GM23338 (cell line): ENCODE measurements at regions not wholly inside any gene's neighbourhood (a gene's known extent, or its start where the extent isn't known, plus 50 kb on each side); places are given as distances from the start of the nearest gene placed in this dataset.

ENCODE experiments used
- CREB1 ChIP-seq: fragments of 250-450 bp; sonication (Bioruptor Pico); IDR thresholded peaks from 2 replicates; pipeline ENCODE4 v1.5.0; 2020; ENCODE audit warnings: low read depth, mild to moderate bottlenecking, moderate library complexity
- EZH2 ChIP-seq: fragments of 200-600 bp; sonication (generic); IDR thresholded peaks from one replicate; pipeline ENCODE4 v1.8.0; 2017; ENCODE audit warnings: antibody characterized with exemption, mild to moderate bottlenecking, low read depth; ENCODE audit not compliant: unreplicated experiment
- EZH2phosphoT487 ChIP-seq: fragments of 200-600 bp; sonication (generic); IDR thresholded peaks from one replicate; pipeline ENCODE4 v1.8.1; 2018; ENCODE audit warnings: antibody characterized with exemption; ENCODE audit not compliant: unreplicated experiment
- JUNB ChIP-seq: IDR thresholded peaks from one replicate; pipeline ENCODE4 v1.6.1; 2016; ENCODE audit warnings: antibody characterized with exemption; ENCODE audit not compliant: unreplicated experiment
- NANOG ChIP-seq: IDR thresholded peaks from 2 replicates; pipeline ENCODE4 v1.6.1; 2016; ENCODE audit warnings: antibody characterized with exemption, borderline replicate concordance
- POLR2AphosphoS5 ChIP-seq: IDR thresholded peaks from 2 replicates; pipeline ENCODE4 v1.6.1; 2016; ENCODE audit warnings: antibody characterized with exemption, low read depth
- STAT1 ChIP-seq: IDR thresholded peaks from one replicate; pipeline ENCODE4 v1.6.1; 2016; ENCODE audit warnings: antibody characterized with exemption; ENCODE audit not compliant: unreplicated experiment
- ZNF331 ChIP-seq: fragments of 250-450 bp; sonication (Bioruptor Pico); IDR thresholded peaks from 2 replicates; pipeline ENCODE4 v1.5.0; 2020; ENCODE audit warnings: low read depth, mild to moderate bottlenecking, moderate library complexity
- TF ChIP-seq, protein P1 (sequence below), 2 experiments: fragments of 200-600 bp in 1 of 2; sonication (generic) in 1 of 2; conservative IDR thresholded peaks; 2 replicates each; pipeline versions ENCODE4 v1.5.1 to v1.6.1; 2016 to 2017; ENCODE audit warnings: antibody characterized with exemption in 2 of 2, low read depth in 2 of 2, mild to moderate bottlenecking in 2 of 2, moderate library complexity in 1 of 2
- TF ChIP-seq, protein P2 (sequence below): fragments of 250-450 bp; sonication (Bioruptor Pico); IDR thresholded peaks from 2 replicates; pipeline ENCODE4 v1.5.0; 2020; ENCODE audit warnings: mild to moderate bottlenecking, moderate library complexity
- TF ChIP-seq, protein P3 (sequence below): IDR thresholded peaks from one replicate; pipeline ENCODE4 v1.6.1; 2018; ENCODE audit warnings: antibody characterized with exemption; ENCODE audit not compliant: unreplicated experiment
- TF ChIP-seq, protein P4 (sequence below): IDR thresholded peaks from 2 replicates; pipeline ENCODE4 v1.6.1; 2016; ENCODE audit warnings: antibody characterized with exemption

DNA sequence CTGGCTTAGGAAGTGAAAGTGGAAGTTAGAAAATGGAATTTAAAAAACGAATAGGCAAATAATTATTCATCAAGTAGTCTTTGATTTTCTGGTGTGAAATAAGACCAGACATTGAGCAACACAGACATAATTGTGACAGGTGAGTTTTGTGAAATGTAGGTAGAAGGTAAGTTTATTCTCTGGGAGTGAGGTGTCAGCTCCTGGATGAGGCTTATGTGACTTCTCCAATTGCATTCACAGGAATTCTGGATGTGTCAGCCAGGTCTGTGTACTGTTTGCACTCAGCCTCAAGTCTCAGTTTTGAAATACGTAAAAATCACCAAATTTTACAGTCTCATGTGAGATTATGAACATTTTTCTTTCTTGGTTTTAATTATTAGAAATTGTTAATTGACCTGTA, 537.6 kb downstream of the CETN3 start:
- TF ChIP-seq, protein P1, sequence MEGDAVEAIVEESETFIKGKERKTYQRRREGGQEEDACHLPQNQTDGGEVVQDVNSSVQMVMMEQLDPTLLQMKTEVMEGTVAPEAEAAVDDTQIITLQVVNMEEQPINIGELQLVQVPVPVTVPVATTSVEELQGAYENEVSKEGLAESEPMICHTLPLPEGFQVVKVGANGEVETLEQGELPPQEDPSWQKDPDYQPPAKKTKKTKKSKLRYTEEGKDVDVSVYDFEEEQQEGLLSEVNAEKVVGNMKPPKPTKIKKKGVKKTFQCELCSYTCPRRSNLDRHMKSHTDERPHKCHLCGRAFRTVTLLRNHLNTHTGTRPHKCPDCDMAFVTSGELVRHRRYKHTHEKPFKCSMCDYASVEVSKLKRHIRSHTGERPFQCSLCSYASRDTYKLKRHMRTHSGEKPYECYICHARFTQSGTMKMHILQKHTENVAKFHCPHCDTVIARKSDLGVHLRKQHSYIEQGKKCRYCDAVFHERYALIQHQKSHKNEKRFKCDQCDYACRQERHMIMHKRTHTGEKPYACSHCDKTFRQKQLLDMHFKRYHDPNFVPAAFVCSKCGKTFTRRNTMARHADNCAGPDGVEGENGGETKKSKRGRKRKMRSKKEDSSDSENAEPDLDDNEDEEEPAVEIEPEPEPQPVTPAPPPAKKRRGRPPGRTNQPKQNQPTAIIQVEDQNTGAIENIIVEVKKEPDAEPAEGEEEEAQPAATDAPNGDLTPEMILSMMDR (conservative IDR thresholded peaks at IDR 0.05; ENCODE audit: low read depth in 2 of 2): no peak
- no peak for TF ChIP-seq EZH2
- TF ChIP-seq EZH2phosphoT487: no peak
- no peak for TF ChIP-seq JUNB
- TF ChIP-seq POLR2AphosphoS5: no peak
- TF ChIP-seq ZNF331 (CRISPR knock-in tag): no peak
- no peak for TF ChIP-seq CREB1 (CRISPR knock-in tag)
- TF ChIP-seq, protein P2, sequence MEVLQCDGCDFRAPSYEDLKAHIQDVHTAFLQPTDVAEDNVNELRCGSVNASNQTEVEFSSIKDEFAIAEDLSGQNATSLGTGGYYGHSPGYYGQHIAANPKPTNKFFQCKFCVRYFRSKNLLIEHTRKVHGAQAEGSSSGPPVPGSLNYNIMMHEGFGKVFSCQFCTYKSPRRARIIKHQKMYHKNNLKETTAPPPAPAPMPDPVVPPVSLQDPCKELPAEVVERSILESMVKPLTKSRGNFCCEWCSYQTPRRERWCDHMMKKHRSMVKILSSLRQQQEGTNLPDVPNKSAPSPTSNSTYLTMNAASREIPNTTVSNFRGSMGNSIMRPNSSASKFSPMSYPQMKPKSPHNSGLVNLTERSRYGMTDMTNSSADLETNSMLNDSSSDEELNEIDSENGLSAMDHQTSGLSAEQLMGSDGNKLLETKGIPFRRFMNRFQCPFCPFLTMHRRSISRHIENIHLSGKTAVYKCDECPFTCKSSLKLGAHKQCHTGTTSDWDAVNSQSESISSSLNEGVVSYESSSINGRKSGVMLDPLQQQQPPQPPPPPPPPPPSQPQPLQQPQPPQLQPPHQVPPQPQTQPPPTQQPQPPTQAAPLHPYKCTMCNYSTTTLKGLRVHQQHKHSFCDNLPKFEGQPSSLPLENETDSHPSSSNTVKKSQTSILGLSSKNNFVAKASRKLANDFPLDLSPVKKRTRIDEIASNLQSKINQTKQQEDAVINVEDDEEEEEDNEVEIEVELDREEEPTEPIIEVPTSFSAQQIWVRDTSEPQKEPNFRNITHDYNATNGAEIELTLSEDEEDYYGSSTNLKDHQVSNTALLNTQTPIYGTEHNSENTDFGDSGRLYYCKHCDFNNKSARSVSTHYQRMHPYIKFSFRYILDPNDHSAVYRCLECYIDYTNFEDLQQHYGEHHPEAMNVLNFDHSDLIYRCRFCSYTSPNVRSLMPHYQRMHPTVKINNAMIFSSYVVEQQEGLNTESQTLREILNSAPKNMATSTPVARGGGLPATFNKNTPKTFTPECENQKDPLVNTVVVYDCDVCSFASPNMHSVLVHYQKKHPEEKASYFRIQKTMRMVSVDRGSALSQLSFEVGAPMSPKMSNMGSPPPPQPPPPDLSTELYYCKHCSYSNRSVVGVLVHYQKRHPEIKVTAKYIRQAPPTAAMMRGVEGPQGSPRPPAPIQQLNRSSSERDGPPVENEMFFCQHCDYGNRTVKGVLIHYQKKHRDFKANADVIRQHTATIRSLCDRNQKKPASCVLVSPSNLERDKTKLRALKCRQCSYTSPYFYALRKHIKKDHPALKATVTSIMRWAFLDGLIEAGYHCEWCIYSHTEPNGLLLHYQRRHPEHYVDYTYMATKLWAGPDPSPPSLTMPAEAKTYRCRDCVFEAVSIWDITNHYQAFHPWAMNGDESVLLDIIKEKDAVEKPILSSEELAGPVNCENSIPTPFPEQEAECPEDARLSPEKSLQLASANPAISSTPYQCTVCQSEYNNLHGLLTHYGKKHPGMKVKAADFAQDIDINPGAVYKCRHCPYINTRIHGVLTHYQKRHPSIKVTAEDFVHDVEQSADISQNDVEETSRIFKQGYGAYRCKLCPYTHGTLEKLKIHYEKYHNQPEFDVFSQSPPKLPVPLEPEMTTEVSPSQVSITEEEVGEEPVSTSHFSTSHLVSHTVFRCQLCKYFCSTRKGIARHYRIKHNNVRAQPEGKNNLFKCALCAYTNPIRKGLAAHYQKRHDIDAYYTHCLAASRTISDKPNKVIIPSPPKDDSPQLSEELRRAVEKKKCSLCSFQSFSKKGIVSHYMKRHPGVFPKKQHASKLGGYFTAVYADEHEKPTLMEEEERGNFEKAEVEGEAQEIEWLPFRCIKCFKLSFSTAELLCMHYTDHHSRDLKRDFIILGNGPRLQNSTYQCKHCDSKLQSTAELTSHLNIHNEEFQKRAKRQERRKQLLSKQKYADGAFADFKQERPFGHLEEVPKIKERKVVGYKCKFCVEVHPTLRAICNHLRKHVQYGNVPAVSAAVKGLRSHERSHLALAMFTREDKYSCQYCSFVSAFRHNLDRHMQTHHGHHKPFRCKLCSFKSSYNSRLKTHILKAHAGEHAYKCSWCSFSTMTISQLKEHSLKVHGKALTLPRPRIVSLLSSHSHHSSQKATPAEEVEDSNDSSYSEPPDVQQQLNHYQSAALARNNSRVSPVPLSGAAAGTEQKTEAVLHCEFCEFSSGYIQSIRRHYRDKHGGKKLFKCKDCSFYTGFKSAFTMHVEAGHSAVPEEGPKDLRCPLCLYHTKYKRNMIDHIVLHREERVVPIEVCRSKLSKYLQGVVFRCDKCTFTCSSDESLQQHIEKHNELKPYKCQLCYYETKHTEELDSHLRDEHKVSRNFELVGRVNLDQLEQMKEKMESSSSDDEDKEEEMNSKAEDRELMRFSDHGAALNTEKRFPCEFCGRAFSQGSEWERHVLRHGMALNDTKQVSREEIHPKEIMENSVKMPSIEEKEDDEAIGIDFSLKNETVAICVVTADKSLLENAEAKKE (CRISPR knock-in tag): no peak
- TF ChIP-seq, protein P3, sequence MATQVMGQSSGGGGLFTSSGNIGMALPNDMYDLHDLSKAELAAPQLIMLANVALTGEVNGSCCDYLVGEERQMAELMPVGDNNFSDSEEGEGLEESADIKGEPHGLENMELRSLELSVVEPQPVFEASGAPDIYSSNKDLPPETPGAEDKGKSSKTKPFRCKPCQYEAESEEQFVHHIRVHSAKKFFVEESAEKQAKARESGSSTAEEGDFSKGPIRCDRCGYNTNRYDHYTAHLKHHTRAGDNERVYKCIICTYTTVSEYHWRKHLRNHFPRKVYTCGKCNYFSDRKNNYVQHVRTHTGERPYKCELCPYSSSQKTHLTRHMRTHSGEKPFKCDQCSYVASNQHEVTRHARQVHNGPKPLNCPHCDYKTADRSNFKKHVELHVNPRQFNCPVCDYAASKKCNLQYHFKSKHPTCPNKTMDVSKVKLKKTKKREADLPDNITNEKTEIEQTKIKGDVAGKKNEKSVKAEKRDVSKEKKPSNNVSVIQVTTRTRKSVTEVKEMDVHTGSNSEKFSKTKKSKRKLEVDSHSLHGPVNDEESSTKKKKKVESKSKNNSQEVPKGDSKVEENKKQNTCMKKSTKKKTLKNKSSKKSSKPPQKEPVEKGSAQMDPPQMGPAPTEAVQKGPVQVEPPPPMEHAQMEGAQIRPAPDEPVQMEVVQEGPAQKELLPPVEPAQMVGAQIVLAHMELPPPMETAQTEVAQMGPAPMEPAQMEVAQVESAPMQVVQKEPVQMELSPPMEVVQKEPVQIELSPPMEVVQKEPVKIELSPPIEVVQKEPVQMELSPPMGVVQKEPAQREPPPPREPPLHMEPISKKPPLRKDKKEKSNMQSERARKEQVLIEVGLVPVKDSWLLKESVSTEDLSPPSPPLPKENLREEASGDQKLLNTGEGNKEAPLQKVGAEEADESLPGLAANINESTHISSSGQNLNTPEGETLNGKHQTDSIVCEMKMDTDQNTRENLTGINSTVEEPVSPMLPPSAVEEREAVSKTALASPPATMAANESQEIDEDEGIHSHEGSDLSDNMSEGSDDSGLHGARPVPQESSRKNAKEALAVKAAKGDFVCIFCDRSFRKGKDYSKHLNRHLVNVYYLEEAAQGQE: no peak
- no peak for TF ChIP-seq NANOG
- TF ChIP-seq STAT1: no peak
- TF ChIP-seq, protein P4, sequence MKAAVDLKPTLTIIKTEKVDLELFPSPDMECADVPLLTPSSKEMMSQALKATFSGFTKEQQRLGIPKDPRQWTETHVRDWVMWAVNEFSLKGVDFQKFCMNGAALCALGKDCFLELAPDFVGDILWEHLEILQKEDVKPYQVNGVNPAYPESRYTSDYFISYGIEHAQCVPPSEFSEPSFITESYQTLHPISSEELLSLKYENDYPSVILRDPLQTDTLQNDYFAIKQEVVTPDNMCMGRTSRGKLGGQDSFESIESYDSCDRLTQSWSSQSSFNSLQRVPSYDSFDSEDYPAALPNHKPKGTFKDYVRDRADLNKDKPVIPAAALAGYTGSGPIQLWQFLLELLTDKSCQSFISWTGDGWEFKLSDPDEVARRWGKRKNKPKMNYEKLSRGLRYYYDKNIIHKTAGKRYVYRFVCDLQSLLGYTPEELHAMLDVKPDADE: no peak
